Liver (tissue), 8 donors: ENCODE measurements at regions not wholly inside any gene's neighbourhood (a gene's known extent, or its start where the extent isn't known, plus 50 kb on each side); places are given as distances from the start of the nearest gene placed in this dataset.
"Not testable (repeated sequence)": the region's sequence is repeated elsewhere in the genome, so short reads cannot be mapped to it uniquely, and the experiment has no call there.

Source experiments
- DNase-seq: peaks from one replicate; pipeline ENCODE4 v3.0.0-alpha.2; 2017; ENCODE audit warnings: low spot score
- H3K27ac ChIP-seq, 2 donors: one replicate each; pipeline ENCODE4 v1.7.0; 2013; ENCODE audit warnings: inconsistent platforms in 2 of 2, low read length in 2 of 2, control low read depth in 1 of 2, low read depth in 1 of 2, mild to moderate bottlenecking in 1 of 2
- H3K27me3 ChIP-seq, 4 donors: one replicate each; pipeline versions ENCODE4 v1.6.1 to v1.7.0; 2013; ENCODE audit warnings: low read length in 3 of 4, inconsistent platforms in 1 of 4, mild to moderate bottlenecking in 1 of 4, moderate library complexity in 1 of 4; ENCODE audit not compliant: control insufficient read depth in 4 of 4, insufficient read depth in 4 of 4
- H3K36me3 ChIP-seq, 4 donors: one replicate each; pipeline versions ENCODE4 v1.6.1 to v1.7.0; 2013; ENCODE audit warnings: low read length in 3 of 4, mild to moderate bottlenecking in 3 of 4, low read depth in 1 of 4, moderate library complexity in 1 of 4; ENCODE audit not compliant: control insufficient read depth in 4 of 4, insufficient read depth in 3 of 4
- H3K4me1 ChIP-seq, 4 donors: one replicate each; pipeline versions ENCODE4 v1.6.1 to v1.7.0; 2013; ENCODE audit warnings: low read length in 3 of 4, mild to moderate bottlenecking in 3 of 4, moderate library complexity in 1 of 4; ENCODE audit not compliant: control insufficient read depth in 4 of 4, insufficient read depth in 4 of 4
- H3K4me3 ChIP-seq, 3 donors: one replicate each; pipeline versions ENCODE4 v1.6.1 to v1.7.0; 2013; ENCODE audit warnings: low read length in 3 of 3, control low read depth in 1 of 3, low read depth in 1 of 3, mild to moderate bottlenecking in 1 of 3
- H3K9ac ChIP-seq, 2 donors: one replicate each; pipeline ENCODE4 v1.7.0; 2013; ENCODE audit warnings: low read length in 2 of 2, mild to moderate bottlenecking in 2 of 2, moderate library complexity in 2 of 2, control low read depth in 1 of 2, low read depth in 1 of 2
- H3K9me3 ChIP-seq, 4 donors: one replicate each; pipeline versions ENCODE4 v1.6.1 to v1.7.0; 2013; ENCODE audit warnings: low read length in 3 of 4; ENCODE audit not compliant: control insufficient read depth in 4 of 4
- EGR1 ChIP-seq, 2 donors: IDR thresholded peaks; 2 replicates each; pipeline ENCODE4 v1.6.1; 2016 to 2018; ENCODE audit warnings: antibody characterized with exemption in 2 of 2, low read depth in 2 of 2
- FOXA1 ChIP-seq: IDR thresholded peaks from 2 replicates; pipeline ENCODE4 v1.6.1; 2016; ENCODE audit warnings: antibody characterized with exemption
- FOXA2 ChIP-seq: IDR thresholded peaks from 2 replicates; pipeline ENCODE4 v1.6.1; 2016; ENCODE audit warnings: antibody characterized with exemption
- HNF4A ChIP-seq, 2 donors: conservative IDR thresholded peaks; 2 replicates each; pipeline ENCODE4 v1.6.1; 2016; ENCODE audit warnings: antibody characterized with exemption in 2 of 2, mild to moderate bottlenecking in 2 of 2
- HNF4G ChIP-seq: IDR thresholded peaks from 2 replicates; pipeline ENCODE4 v1.6.1; 2016; ENCODE audit warnings: antibody characterized with exemption
- JUND ChIP-seq, 2 donors: IDR thresholded peaks; 2 replicates each; pipeline ENCODE4 v1.6.1; 2016; ENCODE audit warnings: antibody characterized with exemption in 2 of 2
- NR2F2 ChIP-seq: IDR thresholded peaks from 2 replicates; pipeline ENCODE4 v1.6.1; 2016; ENCODE audit warnings: antibody characterized with exemption
- RAD21 ChIP-seq, 2 donors: IDR thresholded peaks; 2 replicates each; pipeline ENCODE4 v1.6.1; 2016; ENCODE audit warnings: antibody characterized with exemption in 2 of 2, mild to moderate bottlenecking in 2 of 2
- REST ChIP-seq: IDR thresholded peaks from 2 replicates; pipeline ENCODE4 v1.6.1; 2016; ENCODE audit warnings: antibody characterized with exemption, mild to moderate bottlenecking
- RXRA ChIP-seq, 2 donors: IDR thresholded peaks; 2 replicates each; pipeline ENCODE4 v1.6.1; 2017 to 2018; ENCODE audit warnings: antibody characterized with exemption in 2 of 2, mild to moderate bottlenecking in 1 of 2
- SP1 ChIP-seq: IDR thresholded peaks from 2 replicates; pipeline ENCODE4 v1.6.1; 2018; ENCODE audit warnings: antibody characterized with exemption, mild to moderate bottlenecking
- TAF1 ChIP-seq: conservative IDR thresholded peaks from 2 replicates; pipeline ENCODE4 v1.6.1; 2016; ENCODE audit warnings: antibody characterized with exemption, mild to moderate bottlenecking
- ZBTB33 ChIP-seq: IDR thresholded peaks from 2 replicates; pipeline ENCODE4 v1.6.1; 2016; ENCODE audit warnings: antibody characterized with exemption
- WGBS: extraction: QIAGEN DNeasy Blood & Tissue Kit; methylation state at CpG from one replicate; pipeline ENCODE4 v1.1.7; 2013; 5-methylcytosine and 5-hydroxymethylcytosine counted together
- TF ChIP-seq, protein P1 (sequence below): IDR thresholded peaks from 2 replicates; pipeline ENCODE4 v1.6.1; 2016; ENCODE audit warnings: antibody characterized with exemption
- TF ChIP-seq, protein P2 (sequence below): IDR thresholded peaks from 2 replicates; pipeline ENCODE4 v1.6.1; 2016; ENCODE audit warnings: antibody characterized with exemption
- TF ChIP-seq, protein P3 (sequence below): fragments of 150-350 bp; IDR thresholded peaks from 2 replicates; pipeline ENCODE4 v1.5.1; 2017; ENCODE audit warnings: improper control_type of control experiment, low read depth, low read length; ENCODE audit not compliant: missing input control
- donor health status: healthy.
- donor health status: healthy.
- donor health status: healthy.
- donor health status: healthy.
- donor health status: healthy.

- DNase-seq = no peak
- Histone ChIP-seq H3K4me3 (no peak overlapping the region), H3K9ac (no peak overlapping the region), H3K27me3 (no peaks in the 10 kb centered on the region), H3K27ac (no peak overlapping the region), H3K4me1 (no peaks in the 10 kb centered on the region), H3K9me3 (peaks cover 0 to 4% (median 2%) of the 10 kb centered on the region in 4 donors), H3K36me3 (peaks cover 0 to 2% (median 0%) of the 10 kb centered on the region in 4 donors)
- no peak for TF ChIP-seq SP1
- no peak for TF ChIP-seq NR2F2
- TF ChIP-seq, protein P1, sequence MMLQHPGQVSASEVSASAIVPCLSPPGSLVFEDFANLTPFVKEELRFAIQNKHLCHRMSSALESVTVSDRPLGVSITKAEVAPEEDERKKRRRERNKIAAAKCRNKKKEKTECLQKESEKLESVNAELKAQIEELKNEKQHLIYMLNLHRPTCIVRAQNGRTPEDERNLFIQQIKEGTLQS = no peak
- TF ChIP-seq RXRA (IDR thresholded peaks at IDR 0.05) = no peak
- TF ChIP-seq HNF4A (conservative IDR thresholded peaks at IDR 0.05) = no peak
- no peak for TF ChIP-seq RAD21 (IDR thresholded peaks at IDR 0.05)
- TF ChIP-seq, protein P2, sequence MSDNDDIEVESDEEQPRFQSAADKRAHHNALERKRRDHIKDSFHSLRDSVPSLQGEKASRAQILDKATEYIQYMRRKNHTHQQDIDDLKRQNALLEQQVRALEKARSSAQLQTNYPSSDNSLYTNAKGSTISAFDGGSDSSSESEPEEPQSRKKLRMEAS = no peak
- TF ChIP-seq EGR1 (IDR thresholded peaks at IDR 0.05; ENCODE audit: low read depth in 2 of 2) = no peak
- no peak for TF ChIP-seq REST
- TF ChIP-seq, protein P3, sequence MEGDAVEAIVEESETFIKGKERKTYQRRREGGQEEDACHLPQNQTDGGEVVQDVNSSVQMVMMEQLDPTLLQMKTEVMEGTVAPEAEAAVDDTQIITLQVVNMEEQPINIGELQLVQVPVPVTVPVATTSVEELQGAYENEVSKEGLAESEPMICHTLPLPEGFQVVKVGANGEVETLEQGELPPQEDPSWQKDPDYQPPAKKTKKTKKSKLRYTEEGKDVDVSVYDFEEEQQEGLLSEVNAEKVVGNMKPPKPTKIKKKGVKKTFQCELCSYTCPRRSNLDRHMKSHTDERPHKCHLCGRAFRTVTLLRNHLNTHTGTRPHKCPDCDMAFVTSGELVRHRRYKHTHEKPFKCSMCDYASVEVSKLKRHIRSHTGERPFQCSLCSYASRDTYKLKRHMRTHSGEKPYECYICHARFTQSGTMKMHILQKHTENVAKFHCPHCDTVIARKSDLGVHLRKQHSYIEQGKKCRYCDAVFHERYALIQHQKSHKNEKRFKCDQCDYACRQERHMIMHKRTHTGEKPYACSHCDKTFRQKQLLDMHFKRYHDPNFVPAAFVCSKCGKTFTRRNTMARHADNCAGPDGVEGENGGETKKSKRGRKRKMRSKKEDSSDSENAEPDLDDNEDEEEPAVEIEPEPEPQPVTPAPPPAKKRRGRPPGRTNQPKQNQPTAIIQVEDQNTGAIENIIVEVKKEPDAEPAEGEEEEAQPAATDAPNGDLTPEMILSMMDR = no peak
- WGBS = 98% methylated on average over 3 of the region's 3 CpGs
These were observed 199.5 kb upstream of the ZCCHC13 start for GRCh38 chrX:74104356-74105015.

DNA sequence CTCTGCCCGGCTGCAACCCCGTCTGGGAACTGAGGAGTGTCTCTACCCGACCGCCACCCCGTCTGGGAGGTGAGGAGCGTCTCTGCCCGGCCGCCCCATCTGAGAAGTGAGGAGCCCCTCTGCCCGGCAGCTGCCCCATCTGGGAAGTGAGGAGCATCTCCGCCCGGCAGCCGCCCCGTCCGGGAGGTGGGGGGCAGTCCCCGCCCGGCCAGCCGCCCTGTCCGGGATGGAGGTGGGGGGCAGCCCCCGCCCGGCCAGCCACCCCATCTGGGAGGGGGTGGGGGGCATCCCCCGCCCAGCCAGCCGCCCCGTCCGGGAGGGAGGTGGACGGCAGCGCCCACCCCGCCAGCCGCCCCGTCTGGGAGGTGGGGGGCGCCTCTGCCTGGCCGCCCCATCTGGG lies 205.6 kb upstream of the ZCCHC13 start:
- H3K27me3 ChIP-seq, H3K9me3 ChIP-seq, DNase-seq, H3K4me1 ChIP-seq, H3K27ac ChIP-seq, H3K4me3 ChIP-seq, H3K36me3 ChIP-seq, H3K9ac ChIP-seq: not testable (repeated sequence)
- WGBS = 93% methylated on average over 27 of the region's 31 CpGs

- Histone ChIP-seq H3K9me3 (peaks cover 0 to 3% (median 0%) of the 10 kb centered on the region in 4 donors), H3K4me1 (no peaks in the 10 kb centered on the region)
- 33% methylated on average over 3 of the region's 3 CpGs for WGBS
- TF ChIP-seq REST = no peak
- no peak for TF ChIP-seq TAF1
- TF ChIP-seq, protein P1 = no peak
- TF ChIP-seq FOXA1 = no peak
- no peak for TF ChIP-seq HNF4G
- no peak for TF ChIP-seq RXRA (IDR thresholded peaks at IDR 0.05)
- no peak for TF ChIP-seq NR2F2
- TF ChIP-seq SP1 = no peak
- no peak for TF ChIP-seq ZBTB33
- TF ChIP-seq FOXA2 = no peak
- TF ChIP-seq JUND (IDR thresholded peaks at IDR 0.05) = no peak
These were observed 213.9 kb upstream of the ZCCHC13 start for GRCh38 chrX:74090049-74090448.

More at GRCh38 chrX:74090049-74090448, 213.9 kb upstream of the ZCCHC13 start:
- no peaks in the 10 kb centered on the region for H3K27me3 ChIP-seq
- no peak overlapping the region for H3K4me3 ChIP-seq
- no peak overlapping the region for H3K27ac ChIP-seq
- no peak for DNase-seq
- no peaks in the 10 kb centered on the region for H3K36me3 ChIP-seq
- H3K9ac ChIP-seq = no peak overlapping the region
